IPS DF 4.7 (cell line): ENCODE measurements at regions not wholly inside any gene's neighbourhood (a gene's known extent, or its start where the extent isn't known, plus 50 kb on each side); places are given as distances from the start of the nearest gene placed in this dataset.
"Not testable (repeated sequence)": the region's sequence is repeated elsewhere in the genome, so short reads cannot be mapped to it uniquely, and the experiment has no call there.

ENCODE experiments used
- DNase-seq: peaks from one replicate; pipeline ENCODE4 v3.0.0-alpha.2; 2013; ENCODE audit warnings: low spot score; ENCODE audit errors: extremely low read depth

DNA sequence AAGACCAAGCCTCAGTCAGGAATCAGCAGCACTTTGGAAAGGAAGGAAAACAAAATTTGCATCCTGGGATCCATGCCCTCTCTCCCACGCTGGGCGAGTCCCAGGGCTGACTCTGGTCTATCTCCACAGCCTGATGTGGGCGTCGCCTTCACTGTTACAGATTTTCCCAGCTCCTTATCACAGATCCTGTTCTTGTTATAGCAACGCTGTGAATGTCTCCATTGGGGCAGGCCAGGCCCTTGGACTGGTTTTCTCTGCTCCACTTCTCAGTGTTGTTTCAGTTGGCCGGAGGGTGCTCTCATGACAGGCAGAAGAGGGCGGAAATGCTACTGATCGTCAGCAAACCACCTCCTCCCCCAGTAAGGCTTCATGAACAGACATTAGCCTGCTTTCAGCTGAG is 127.9 kb upstream of the CDH11 start:
- DNase-seq = no peak

DNA sequence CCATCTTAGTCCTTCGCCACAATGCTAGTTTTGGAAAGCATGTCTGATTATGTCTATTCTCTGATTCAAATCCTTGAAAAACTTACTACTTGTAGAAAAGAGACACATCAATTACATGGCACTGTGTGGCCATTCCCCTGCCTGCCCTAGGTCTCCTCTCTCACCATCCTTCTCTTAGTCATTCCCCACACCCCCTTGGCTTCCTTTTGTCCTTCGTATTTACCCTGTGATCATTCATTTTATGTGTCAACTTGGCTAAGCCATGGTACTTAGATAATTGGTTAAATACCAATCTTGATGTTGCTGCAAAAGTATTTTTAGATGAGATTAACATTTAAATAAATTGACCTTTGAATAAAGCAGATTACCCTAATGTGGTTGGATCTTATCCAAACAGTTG is 122.9 kb upstream of the CDH11 start:
- no peak for DNase-seq

DNA sequence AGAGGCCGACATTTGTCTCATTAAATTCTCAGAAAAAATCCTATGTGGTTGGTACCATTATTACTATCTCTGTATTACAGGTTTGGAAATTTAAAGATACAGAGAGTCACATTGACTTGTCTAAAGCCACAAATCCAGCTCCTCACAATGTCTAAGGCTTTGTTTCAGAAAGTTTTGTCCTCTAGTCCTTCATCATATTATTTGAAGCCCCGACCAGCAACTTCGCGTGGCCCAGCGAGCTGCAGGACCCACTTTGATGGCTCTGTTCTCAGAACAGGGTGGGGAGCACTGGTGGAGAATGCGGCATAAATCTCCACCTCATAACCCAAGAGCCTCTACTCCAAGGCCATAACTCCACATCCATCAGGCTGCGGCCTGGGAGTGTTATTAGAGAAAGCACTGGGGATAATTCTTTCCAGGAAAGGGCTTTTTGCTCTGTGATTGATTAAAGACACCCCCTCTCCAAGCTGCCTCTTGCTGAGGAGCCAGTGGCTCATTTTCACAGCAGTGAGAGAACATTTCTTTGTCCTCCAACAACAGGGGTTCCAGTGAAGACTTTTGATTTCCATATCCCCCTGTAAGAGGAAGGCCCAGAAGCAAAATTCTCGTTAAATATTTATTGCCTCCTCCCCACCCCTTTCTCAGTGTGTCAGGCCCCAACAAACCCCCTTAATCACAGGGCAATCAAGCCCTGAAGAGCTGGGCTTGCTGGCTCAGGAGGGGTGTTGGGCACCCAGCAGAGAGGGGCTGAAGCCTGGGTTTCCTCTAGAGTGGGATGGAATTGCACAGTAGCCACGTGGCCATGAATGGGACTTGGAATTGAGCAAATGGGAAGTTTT is 113.7 kb upstream of the CDH11 start:
- DNase-seq = no peak

DNA sequence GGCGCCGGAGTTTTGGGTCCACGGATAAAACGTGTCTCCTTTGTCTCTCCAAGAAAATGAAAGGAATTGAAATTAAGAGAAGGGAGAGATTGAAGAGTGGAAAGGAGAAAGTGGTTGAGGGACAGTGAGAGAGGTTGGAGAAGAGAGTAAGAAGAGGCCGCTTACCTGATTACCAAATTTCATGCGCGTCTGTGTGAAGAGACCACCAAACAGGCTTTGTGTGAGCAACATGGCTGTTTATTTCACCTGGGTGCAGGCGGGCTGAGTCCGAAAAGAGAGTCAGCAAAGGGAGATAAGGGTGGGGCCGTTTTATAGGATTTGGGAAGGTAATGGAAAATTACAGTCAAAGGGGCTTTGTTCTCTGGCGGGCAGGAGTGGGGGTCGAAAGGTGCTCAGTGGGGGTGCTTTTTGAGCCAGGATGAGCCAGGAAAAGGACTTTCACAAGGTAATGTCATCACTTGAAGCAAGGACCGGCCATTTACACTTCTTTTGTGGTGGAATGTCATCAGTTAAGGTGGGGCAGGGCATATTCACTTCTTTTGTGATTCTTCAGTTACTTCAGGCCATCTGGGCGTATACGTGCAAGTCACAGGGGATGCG is 113.0 kb upstream of the CDH11 start:
- DNase-seq = not testable (repeated sequence)

DNA sequence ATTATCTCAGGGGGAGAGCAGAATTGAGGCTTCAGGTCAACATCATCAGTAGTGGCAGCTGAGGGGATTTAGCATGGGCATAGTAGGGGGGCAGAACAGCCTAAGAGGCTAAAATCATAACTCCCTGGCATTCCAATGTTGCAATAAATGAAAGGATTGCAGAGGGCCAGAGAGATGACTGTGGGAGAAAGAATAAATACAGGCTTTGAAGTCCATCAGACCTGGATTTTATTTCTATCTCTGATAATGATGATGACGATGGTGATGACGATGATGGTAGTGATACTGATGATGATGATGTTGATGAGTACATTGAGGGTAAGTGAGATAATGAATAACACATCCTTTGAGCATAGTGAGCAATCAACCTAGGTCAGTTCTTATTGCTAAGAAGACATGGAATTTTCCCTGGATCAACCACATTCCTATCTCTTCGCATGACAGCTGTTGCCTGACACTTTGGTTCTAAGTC is 107.4 kb upstream of the CDH11 start:
- DNase-seq = no peak

DNA sequence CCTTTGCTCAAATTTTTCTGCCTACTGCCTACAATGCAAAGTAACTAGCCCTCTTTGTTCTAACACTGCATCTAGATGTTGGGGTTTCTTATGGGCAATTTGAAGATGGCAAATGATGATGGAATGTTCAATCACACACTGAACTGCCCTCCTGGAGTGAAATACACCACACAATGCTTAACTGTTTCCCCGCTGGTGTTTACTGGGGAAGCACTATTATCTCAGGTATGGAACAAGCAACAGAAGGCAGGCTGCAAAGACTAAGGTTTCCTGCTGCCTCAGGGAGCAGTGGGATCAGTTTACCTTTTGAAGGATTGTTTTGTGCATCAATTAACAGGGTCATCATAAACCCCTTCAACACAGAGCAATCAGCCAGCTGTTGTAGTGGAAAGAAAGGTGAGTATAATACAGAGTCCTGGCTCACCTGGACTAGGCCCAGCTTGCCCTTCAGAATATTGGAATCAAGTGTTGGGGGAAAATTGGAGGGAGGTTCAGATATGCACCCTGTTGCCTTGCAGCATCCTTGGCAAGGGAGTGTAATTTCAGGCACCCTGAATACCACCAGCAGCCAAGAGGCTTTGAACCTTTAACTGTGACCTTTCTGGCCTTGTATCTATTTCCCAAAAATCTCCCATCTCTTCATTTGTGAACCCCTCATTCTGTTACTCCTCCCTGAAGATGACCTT is 105.4 kb upstream of the CDH11 start:
- DNase-seq = no peak

DNA sequence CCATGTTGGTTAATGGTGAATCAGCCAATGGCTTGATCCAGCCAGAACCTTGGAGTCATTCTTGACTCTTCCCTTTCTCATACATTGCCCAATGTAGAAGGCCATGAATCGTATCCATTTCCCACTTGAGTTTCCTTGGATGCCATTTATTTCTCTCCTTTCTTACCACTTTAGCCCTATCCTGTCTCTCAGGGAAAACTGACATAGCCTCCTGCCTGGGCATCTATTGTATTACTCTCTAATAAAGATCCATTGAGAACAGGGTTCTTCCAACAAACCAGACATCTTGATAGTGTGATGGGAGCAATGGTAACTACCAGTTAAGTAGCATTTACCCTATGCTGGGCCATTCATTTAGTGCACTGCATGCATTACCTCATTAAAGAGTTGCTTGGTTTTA is 104.2 kb upstream of the CDH11 start:
- no peak for DNase-seq

DNA sequence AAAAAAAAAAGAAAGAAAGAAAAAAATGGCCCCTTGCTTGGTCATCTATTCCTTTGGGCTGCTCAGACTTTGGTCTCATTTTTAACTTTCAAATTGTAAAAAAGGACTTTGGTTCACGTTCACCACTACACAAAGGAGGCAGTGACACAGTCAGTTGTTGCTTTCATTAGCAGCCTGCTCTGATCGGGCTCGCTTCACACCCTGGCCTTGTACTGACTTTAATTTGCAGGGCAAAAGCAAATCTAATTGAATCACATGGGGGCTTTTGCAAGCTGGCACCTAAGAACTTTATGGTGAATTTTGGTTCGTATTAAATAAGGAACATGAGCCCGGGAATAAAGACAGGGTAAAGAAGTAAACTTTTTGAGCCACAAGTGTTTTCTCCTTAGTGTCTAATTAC is 103.6 kb upstream of the CDH11 start:
- DNase-seq = no peak

DNA sequence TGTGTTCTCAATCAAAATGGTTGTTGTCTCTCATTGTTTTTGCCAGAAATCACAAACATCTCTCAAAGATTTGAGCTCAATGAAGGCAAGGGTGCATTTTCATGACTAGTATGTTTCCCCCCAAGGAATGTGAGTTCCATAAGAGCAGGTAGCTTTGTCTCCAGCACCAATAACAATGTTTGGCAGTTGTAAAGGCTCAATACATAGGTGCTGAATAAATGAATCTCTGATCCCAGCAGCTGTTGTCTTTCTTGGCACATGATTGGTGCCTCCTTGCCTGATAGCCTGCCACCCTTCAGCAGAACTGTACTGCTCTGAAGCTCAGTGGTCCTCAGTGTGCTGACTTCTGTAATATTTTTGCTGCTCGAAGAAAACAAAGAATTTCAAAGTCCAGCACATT is 103.1 kb upstream of the CDH11 start:
- DNase-seq = no peak

DNA sequence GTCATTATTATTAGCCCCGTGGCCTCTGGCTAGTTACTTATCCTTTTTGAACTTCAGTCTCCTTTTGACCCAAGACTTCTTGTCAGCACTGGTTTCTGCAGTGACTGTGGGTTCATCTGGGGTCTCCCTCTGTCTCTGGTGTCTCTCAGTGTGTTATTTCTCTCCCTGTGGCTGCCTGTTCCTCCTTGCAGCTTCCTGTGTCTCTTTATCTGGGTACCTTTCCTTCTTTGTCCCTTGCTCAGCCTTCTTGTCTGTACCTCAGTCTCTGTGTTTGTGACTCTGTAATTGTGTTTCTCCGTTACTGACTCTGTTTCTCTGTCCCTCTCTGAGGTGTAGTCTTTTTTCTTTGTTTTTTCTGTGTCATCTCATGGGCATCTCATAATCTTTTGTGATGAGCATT is 102.6 kb upstream of the CDH11 start:
- no peak for DNase-seq

DNA sequence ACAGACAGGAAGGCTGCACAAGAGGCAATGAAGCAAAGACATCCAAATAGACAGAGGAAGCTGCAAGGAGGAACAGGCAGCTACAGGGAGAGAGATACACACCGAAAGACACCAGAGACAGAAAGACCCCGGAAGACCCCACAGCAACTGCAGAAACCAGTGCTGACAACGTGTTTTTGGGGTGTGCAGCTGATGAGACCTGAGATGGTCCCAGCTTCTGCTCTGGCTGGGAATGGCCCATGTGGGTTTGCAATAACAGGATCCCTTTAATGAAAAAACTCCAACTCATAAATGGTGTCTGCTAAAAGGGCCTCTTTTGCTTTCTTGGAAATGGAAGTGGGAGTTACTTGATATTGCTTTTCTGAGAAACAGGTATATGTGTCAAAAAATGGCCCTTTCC is 101.5 kb upstream of the CDH11 start:
- no peak for DNase-seq

DNA sequence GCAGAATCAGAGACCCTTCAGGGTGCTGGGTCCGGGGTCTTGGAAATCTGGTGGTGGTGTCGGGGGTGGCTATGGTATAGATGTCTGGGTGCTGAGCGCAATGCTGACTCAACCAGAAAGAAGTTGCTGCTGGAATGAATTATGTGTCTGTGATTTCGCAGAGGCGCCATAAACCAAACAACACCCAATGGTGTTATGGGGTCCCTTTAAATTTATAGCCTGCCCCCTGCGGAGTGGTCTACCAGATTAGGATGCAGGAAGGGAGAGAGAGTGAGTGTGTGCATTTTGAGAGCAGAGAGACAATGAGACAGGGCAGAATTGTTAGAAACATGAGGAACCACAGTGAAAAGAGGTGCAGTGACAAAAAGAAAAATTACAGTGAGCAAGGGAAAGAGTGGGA is 100.7 kb upstream of the CDH11 start:
- DNase-seq = no peak

DNA sequence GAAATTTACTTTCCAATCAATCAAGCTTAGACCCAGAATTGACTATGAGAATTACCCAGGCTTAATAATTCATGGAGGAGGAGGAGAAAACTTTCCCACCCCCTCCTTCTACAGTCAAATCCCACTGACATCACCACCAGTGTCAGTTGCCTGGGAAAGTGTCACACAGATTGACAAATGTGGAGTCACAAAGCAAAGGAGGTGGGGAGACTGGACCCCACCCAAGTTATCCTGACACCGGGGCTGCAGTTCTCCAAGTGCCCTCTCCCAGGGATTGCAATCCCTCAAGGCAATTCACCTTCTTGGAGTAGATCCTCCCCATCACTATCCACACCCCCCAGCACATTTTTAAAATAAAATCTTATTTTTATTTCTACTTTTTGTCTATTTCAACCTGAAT is 100.2 kb upstream of the CDH11 start:
- DNase-seq = no peak

DNA sequence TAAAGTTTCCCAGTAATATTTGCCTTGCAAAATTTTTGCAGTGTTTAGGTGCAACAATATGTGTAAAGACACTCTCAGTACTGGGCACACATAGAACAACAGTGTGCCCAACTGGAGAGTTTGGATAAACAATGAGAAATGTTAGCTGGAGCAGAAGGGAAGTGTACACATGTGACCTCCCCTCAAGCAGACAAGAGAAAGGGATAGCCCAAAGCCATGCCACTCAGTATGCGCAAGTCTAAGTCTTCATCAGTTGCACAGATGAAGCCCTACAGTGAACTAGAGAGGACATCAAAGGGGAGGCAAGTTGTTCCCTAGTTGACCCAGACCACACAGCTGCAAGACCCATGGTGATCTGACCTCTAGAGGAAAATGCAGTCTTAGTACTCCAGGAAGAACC is 97.9 kb upstream of the CDH11 start:
- no peak for DNase-seq

DNA sequence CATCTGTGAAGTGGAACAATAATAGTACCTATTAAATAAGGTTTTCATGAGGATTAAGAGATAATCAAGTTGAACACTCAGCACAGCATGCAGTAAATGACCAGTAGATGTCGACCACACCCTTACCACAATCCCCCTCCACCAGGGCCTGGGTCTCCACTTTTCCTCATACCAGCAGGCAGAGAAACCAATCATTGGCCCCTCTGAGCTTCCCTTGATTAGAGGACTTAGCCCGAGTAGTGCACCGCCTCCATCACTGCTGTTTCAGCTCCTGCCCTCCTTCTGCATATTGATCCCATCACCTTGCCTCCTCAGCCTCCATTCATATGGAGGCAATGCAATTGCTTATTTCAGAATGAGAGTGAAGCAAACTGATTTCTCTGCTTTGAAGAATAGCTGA is 96.5 kb upstream of the CDH11 start:
- no peak for DNase-seq

DNA sequence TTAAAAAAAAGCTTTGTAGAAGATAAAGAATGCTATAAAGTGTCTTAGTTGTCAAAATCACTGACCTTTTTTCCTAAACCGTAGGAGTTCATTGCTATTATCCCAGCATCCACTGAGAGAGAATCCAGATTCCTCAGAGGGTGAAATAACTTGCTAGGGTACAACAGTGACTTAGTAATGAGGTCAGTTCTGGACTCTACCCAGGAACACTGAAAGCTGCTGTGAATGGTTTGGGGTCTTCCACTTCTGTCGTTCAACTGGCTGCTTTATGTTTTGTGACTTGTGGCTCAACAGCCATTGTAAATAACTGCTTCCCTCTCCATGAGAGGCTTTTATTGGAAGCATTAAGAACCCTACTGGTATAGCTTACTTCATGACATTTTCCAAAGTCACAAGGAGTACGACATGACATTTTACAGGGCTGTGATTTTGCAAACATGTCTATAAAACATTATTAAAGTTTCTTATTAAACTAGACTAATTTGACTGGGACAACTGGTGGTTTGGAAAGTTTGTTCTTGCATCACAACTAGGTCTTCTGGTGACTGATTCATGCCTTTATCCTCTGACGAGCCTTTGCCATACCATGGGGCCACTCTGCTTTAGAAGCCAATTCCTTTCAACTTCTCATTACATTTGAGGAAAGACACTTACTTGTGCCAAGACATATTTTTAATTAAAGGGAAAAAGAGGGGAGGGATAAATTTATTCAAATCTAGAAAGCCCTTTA is 92.2 kb upstream of the CDH11 start:
- DNase-seq = no peak

DNA sequence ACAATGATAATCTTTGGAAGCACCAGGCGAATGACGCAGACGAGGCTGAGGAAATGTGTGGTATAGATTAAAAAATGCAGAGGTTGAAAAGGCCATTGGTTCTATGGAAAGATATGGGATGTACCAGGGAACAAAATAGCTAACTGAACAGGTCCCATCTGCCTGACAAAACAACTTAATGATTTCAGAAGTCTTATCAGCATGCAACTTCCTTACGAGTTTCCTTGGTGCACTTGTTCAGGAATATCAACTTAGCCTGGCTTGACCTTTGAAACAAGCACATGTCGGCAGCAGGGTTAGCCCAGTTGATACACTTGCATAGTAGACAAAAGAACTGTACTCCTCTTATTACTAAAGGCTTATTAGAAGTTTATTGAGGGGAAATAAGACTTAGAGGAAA is 90.9 kb upstream of the CDH11 start:
- no peak for DNase-seq

DNA sequence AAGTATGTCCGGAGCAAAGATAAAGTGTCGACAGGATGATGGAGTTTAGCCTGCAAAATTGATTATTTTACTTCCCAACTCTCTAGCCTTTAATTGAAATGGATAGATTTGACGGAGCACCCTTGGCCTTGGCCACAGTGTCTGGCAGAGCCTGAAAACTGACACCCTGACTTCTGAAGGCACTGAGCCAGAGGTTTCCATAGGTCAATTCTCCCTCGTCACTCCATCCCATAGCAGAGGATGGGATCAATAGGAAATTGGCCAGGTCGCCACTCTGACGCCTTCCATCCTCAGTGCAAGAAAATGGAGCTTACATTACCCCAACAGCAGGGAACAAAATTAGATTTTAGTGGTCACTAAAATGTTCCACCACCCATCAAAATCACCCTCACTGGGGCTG is 90.4 kb upstream of the CDH11 start:
- DNase-seq = no peak

DNA sequence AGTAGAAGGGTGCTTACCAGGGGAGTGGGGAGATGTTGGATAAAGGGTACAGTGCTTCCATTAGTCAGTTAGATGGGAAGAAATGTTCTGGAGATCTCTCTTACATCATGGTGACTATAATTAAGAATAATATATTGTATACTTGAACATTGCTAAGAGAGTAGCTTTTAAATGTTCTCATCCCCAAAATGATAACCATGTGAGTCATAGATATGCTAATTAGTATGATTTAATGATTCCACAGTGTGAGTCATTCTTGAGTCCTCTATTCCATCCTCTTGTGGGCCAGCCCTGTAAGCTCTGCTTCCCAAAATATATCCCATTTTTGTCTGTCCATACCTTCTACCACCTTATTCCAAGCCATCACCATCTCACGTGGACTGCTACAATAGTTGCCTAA is 80.6 kb upstream of the CDH11 start:
- no peak for DNase-seq

DNA sequence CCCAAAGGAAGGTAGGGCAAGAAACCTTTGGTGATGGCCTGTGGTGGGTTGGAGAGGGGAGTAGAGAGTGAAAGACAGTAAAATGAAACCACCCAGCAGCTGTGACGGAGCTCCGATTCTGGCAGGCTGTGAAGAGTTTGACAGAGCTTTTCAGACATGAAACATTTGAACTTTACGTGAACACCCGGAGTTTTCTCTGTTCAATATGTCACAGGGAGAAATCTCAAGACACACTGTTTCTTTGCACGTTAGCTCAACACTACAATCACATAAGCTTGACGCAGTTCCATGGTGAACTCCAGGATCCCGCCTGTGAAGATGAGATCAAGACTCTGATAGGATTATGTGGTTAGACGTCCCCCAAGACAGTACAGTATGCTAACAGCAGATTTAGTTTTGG is 79.6 kb upstream of the CDH11 start:
- no peak for DNase-seq

DNA sequence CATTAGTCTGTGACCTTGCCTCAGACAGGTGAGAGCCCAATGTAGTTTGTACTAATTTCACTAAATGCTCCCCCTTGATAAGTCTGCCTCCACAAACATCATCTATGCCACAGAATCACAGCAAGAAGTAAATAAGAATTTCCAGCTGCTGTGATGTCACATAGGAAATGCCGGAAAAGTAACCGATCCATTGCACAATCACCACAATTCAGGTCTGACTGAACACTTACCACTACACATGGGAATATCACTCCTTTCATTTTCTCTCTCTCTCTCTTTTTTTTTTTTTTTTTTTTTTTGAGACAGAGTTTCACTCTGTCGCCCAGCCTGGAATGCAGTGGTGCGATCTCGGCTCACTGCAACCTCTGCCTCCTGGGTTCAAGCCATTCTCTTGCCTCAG is 79.0 kb upstream of the CDH11 start:
- DNase-seq = no peak
